ENCODE measurements at regions not wholly inside any gene's neighbourhood (a gene's known extent, or its start where the extent isn't known, plus 50 kb on each side); places are given as distances from the start of the nearest gene placed in this dataset.

GRCh38 chr4:166435449-166435848, 562.4 kb downstream of the TLL1 start:
- TF ChIP-seq NFIC (IDR thresholded peaks at IDR 0.05) = no peak
- TF ChIP-seq RAD21 (IDR thresholded peaks at IDR 0.05; ENCODE audit: low read depth) = no peak
- no peak for TF ChIP-seq YY1 (IDR thresholded peaks at IDR 0.05; ENCODE audit: low read depth)
- TF ChIP-seq REST (IDR thresholded peaks at IDR 0.05; ENCODE audit: low read depth) = no peak
- TF ChIP-seq MAX (IDR thresholded peaks at IDR 0.05) = no peak
- no peak for TF ChIP-seq EGR1 (IDR thresholded peaks at IDR 0.05)
- no peak for TF ChIP-seq CEBPB (IDR thresholded peaks at IDR 0.05)

- TF ChIP-seq YY1 (IDR thresholded peaks at IDR 0.05; ENCODE audit: low read depth) = no peak
- TF ChIP-seq USF1 (IDR thresholded peaks at IDR 0.05) = no peak
- TF ChIP-seq EP300 (IDR thresholded peaks at IDR 0.05; ENCODE audit: borderline replicate concordance) = no peak
- TF ChIP-seq TAF1 (IDR thresholded peaks at IDR 0.05; ENCODE audit: low read depth) = no peak
- no peak for TF ChIP-seq CREB1 (IDR thresholded peaks at IDR 0.05; ENCODE audit: low read depth)
- TF ChIP-seq RAD21 (IDR thresholded peaks at IDR 0.05; ENCODE audit: low read depth) = no peak
- no peak for TF ChIP-seq ZBTB7A (IDR thresholded peaks at IDR 0.05; ENCODE audit: low read depth)
- TF ChIP-seq EGR1 (IDR thresholded peaks at IDR 0.05) = no peak
- no peak for TF ChIP-seq REST (IDR thresholded peaks at IDR 0.05; ENCODE audit: low read depth)
- no peak for TF ChIP-seq MAX (IDR thresholded peaks at IDR 0.05)
- no peak for TF ChIP-seq FOXM1 (IDR thresholded peaks at IDR 0.05; ENCODE audit: borderline replicate concordance, low read depth)
- no peak for TF ChIP-seq CEBPB (IDR thresholded peaks at IDR 0.05)
Measured at GRCh38 chr4:166458756-166459155, 585.7 kb downstream of the TLL1 start.

GRCh38 chr4:166459621-166460020, 586.6 kb downstream of the TLL1 start:
- TF ChIP-seq YY1 (IDR thresholded peaks at IDR 0.05; ENCODE audit: low read depth) = no peak
- no peak for TF ChIP-seq TAF1 (IDR thresholded peaks at IDR 0.05; ENCODE audit: low read depth)
- TF ChIP-seq FOXM1 (IDR thresholded peaks at IDR 0.05; ENCODE audit: borderline replicate concordance, low read depth) = no peak
- TF ChIP-seq ZBTB7A (IDR thresholded peaks at IDR 0.05; ENCODE audit: low read depth) = no peak
- TF ChIP-seq TEAD4 (IDR thresholded peaks at IDR 0.05) = no peak
- TF ChIP-seq CEBPB (IDR thresholded peaks at IDR 0.05) = no peak
- TF ChIP-seq REST (IDR thresholded peaks at IDR 0.05; ENCODE audit: low read depth) = no peak
- no peak for TF ChIP-seq MAX (IDR thresholded peaks at IDR 0.05)
- TF ChIP-seq CREB1 (IDR thresholded peaks at IDR 0.05; ENCODE audit: low read depth) = no peak
- no peak for TF ChIP-seq RAD21 (IDR thresholded peaks at IDR 0.05; ENCODE audit: low read depth)
- no peak for TF ChIP-seq NFIC (IDR thresholded peaks at IDR 0.05)
- no peak for TF ChIP-seq TCF12 (IDR thresholded peaks at IDR 0.05; ENCODE audit: low read depth)

GRCh38 chr4:166460769-166461550, 587.9 kb downstream of the TLL1 start:
- TF ChIP-seq RAD21 (IDR thresholded peaks at IDR 0.05; ENCODE audit: low read depth) (no peak), TEAD4 (IDR thresholded peaks at IDR 0.05) (no peak), ZBTB7A (IDR thresholded peaks at IDR 0.05; ENCODE audit: low read depth) (no peak), REST (IDR thresholded peaks at IDR 0.05; ENCODE audit: low read depth) (no peak), TCF12 (IDR thresholded peaks at IDR 0.05; ENCODE audit: low read depth) (no peak), TAF1 (IDR thresholded peaks at IDR 0.05; ENCODE audit: low read depth) (no peak), EP300 (IDR thresholded peaks at IDR 0.05; ENCODE audit: borderline replicate concordance) (no peak), USF1 (IDR thresholded peaks at IDR 0.05) (no peak), CEBPB (IDR thresholded peaks at IDR 0.05) (no peak), FOXM1 (IDR thresholded peaks at IDR 0.05; ENCODE audit: borderline replicate concordance, low read depth) (no peak)

Data from Ishikawa (cell line).